Upper lobe of left lung (tissue), 4 donors: ENCODE measurements at regions not wholly inside any gene's neighbourhood (a gene's known extent, or its start where the extent isn't known, plus 50 kb on each side); places are given as distances from the start of the nearest gene placed in this dataset.

Experiments used
- CTCF ChIP-seq, 6 experiments: fragments of 450-650 bp in 4 of 6; fragments of 200-600 bp in 2 of 6; sonication (generic) in 2 of 6; IDR thresholded peaks; one replicate each; pipeline ENCODE4 v1.5.1; 2016 to 2019; ENCODE audit warnings: antibody characterized with exemption in 6 of 6
- POLR2A ChIP-seq, 4 donors: fragments of 450-650 bp; IDR thresholded peaks; one replicate each; pipeline ENCODE4 v1.5.1; 2016 to 2017; ENCODE audit warnings: antibody characterized with exemption in 4 of 4, mild to moderate bottlenecking in 2 of 4

- TF ChIP-seq CTCF (IDR thresholded peaks at IDR 0.05), result no peak
- no peak for TF ChIP-seq POLR2A (IDR thresholded peaks at IDR 0.05)
These were observed 60.2 kb downstream of the MAFB start for GRCh38 chr20:40628877-40629276.
